Activated CD8-positive, alpha-beta memory T cell treated with anti-CD3 and anti-CD28 coated beads for 36 hours (primary cell): ENCODE measurements at regions not wholly inside any gene's neighbourhood (a gene's known extent, or its start where the extent isn't known, plus 50 kb on each side); places are given as distances from the start of the nearest gene placed in this dataset.

Experiments
- CTCF ChIA-PET: fragments of 350-600 bp; sonication (Branson Sonifier 250); formaldehyde crosslinking; loops from one replicate; lab custom pipeline; 2021; ENCODE audit warnings: antibody characterized with exemption; lab: Charles Lee
- POLR2A ChIA-PET: fragments of 350-600 bp; sonication (Branson Sonifier 250); formaldehyde crosslinking; loops from one replicate; lab custom pipeline; 2021; ENCODE audit warnings: antibody characterized with exemption; lab: Charles Lee

DNA sequence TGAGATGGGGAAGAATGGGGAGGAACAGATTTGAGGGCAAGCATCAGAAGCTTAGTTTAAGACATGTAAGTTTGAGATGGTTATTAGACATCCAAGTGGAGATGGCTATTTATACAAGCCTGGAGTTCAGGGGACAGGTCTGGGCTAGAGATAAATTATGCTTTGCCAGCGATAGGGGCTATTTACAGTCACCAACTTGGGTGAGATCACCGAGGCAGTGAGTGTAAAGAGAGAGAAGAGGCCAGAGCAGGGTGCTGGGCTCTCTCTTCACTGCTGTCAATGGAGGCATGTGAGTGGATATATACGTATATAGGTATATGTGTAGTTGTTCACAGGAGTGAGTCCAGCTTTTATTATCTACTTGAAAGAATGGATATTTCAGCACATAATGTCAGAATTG lies 81.0 kb downstream of the QPCT start:
- POLR2A ChIA-PET, result no interaction called here
- CTCF ChIA-PET, result no interaction called here

DNA sequence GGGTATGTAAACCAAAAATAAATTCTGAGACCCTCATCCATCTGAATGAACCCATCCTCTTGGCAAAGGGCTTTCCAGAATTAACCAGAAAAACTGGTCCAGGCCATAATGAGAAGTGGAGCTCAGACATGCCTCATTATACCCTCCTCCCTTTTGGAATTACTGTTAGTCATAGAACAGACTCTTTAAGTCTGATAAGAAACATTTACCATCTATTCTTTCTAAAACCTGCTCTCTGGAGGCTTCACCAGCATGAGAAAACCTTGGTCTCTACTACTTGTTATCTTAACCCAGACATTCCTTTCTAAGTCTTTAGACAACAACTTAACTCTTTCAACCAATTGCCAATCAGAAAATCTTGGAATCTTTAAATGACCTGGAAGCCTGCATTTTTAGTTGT lies 82.8 kb downstream of the QPCT start:
- ChIA-PET CTCF (interaction anchor here (1.1 kb wide), 1 partner anchor 405 kb away, joined by 3 read pairs; no protein-coding TSS in a partner anchor), POLR2A (no interaction called here)

DNA sequence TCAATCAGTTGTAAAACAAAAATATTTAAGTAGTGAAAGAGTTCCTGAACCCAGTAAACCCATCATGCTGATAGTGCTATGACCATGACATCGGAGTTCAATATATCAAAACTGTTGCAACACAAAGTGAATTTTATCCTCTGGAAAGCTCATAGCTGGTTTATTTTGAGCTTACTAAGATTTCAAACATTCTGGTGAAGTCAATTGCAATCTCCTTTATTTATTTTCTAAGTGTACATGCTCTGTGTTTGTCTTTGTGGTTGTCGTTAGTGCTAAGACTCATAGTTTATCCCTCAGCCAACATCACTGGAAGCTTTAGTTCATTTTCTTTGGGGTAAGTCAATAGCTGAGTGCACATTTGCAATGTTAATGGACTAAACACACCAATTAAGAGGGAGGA lies 91.9 kb downstream of the QPCT start:
- POLR2A ChIA-PET, result no interaction called here
- CTCF ChIA-PET, result no interaction called here

DNA sequence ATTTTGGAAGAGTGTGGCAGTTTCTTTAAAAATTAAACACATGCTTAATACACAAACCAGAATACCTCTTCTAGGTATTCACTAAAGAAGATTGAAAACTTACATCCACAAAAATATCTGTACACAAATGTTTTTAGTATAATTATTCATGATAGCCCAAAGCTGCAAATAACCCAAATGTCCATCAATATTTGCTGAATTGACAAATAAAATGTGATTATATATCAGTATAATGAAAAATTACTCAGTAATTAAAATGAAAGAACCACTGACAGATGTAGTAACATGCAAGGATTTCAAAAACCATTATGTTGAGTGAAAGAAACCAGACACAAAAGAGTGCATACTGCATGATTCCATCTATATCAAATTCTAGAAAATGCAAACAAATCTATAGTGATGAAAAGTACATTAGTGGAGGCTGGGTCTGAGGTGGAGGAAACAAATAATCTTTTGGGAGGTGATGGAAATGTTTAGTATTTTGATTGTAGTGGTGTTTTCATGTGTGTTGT lies 94.8 kb downstream of the QPCT start:
- ChIA-PET CTCF (no interaction called here), POLR2A (no interaction called here)

DNA sequence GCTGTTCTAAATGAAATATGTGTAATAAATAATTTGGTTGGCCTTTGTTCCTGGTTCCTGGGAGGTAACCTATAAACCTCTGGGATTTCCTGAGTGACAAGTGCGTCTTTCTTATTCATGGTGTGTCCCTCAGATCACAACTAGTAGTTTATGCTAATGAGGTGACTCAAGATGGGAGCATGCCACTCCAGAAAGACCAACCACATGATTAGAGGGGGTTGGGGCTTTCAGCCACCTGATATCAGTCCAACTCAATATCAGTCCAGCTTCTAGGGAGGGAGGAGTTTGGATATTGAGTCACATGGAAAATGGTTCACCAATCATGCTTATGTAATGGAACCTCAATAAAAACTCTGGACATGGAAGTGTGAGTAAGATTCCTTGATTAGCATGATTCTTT lies 96.6 kb downstream of the QPCT start:
- CTCF ChIA-PET, result no interaction called here
- POLR2A ChIA-PET, result no interaction called here

DNA sequence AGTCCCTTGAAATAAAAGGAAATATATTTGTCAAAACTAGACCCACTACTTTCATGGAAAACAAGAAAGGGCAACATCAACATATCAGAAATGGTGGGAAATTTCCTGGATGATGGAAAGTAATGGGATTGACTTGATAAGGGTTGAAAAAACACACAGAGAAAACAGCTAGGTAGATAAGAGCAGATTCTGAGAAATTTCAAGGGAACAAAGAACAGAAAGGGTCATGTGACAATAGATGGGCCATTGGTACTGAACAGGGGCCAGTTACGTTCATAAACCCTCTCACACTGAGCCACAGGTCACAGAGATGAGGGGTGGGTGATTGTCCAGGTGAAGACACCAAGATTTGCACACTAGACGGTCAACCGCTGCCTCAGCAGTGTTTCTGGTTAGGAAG lies 98.7 kb downstream of the QPCT start:
- ChIA-PET CTCF (no interaction called here), POLR2A (no interaction called here)

DNA sequence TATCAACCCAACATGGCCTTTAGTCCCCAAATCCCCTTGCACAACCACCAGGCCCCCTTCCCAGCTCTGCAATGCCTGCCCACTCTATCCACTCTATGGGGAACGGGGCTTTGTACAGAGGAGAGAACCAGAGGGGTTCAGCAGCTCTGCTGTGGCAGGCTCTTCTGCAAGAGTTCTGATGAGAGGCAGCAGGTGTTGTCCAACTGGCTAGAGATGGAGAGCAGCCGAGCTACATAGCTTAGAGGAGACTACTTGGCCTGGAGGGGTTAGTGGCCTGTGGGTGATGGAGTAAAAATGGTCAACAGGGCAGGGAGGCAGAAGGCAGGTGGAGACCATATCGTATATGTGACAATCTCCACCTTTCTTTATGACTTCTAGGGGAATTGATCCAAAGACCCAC lies 103.0 kb downstream of the QPCT start:
- CTCF ChIA-PET, result interaction anchor here (0.5 kb wide), 1 partner anchor 1271 kb away, joined by 3 read pairs; no protein-coding TSS in a partner anchor

DNA sequence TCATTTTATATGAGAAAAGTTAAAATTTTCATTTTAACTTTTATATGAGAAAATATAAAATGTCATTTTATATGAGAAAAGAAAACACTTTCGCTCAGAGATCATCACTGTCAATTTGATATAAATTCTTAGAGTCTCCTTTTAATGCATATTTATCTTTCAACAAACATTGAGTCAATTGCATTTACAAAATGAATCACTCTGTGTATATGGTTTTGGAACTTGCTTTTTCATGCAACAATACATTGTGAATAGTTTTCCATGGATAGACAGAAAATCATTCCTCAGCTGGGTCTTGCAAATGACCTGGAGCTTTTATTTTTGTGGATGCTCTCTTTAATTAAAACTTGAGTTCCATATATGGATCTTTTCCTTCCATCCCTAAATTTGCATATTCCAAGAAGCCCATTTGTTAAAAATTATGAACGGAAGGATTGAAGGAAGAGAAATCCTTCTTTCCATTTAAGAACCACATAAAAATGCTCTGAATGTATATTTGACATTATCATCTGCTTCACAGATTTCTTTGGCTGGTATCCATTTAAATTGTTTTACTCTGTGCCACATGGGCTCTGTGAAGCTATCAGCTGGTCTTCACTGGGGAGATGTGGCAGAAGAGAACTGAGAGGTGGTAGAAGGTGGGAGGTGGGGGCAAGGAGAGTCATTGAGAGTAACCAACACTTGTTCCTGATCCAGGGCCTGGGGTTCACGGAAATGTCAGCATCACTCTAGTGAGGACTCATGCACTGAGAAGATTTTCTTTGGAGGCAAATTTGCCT lies 104.1 kb downstream of the QPCT start:
- ChIA-PET CTCF (no interaction called here), POLR2A (no interaction called here)

More for the DNA sequence above, 103.0 kb downstream of the QPCT start:
- POLR2A ChIA-PET, result no interaction called here

DNA sequence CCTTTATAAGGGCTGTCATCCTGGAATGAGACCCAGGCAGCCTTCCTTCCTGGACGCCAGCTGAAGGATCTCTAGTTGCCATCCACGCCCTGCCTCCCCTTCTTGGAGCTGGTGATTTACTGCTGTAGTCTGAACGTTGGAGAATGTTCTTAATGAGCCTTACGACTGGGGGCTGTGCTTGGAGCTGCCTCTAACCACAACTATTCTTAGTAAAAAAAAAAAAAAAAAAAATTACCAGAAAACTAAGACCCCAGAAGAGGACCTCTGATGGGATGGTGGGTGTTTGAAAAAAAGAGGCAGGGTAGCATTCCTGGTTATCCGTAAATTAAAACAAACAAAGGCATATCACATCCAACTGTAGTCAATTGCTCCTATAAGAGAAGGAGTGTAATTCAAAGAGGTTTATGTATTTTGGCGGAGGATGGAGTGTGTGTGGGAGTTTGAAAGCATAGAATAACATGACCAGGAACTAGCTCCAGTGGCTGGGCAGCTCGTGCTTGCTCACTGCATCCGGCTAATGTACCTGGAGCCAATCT lies 105.4 kb downstream of the QPCT start:
- CTCF ChIA-PET, result no interaction called here
- POLR2A ChIA-PET, result no interaction called here

DNA sequence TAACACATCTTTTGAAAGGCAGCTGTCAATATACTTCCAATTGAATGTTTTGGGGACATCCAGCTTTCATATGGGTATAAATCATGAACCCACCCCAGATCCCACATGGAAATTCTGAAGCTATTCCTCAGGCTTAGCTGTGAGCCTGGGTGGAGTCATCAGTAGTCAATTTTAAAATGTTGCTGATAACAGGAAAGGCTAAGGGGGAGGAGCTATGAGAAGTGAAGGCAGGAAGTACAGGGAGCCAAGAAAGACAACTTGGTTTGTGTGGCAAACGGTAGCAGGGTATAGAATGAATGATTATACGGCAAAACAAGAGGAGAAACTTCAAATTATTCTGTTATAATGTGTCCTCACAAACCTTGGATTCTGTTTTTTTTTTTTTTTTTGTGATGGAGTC lies 108.6 kb downstream of the QPCT start:
- POLR2A ChIA-PET, result no interaction called here
- CTCF ChIA-PET, result interaction anchor here (0.7 kb wide), 1 partner anchor 37 kb away, joined by 3 read pairs; no protein-coding TSS in a partner anchor

DNA sequence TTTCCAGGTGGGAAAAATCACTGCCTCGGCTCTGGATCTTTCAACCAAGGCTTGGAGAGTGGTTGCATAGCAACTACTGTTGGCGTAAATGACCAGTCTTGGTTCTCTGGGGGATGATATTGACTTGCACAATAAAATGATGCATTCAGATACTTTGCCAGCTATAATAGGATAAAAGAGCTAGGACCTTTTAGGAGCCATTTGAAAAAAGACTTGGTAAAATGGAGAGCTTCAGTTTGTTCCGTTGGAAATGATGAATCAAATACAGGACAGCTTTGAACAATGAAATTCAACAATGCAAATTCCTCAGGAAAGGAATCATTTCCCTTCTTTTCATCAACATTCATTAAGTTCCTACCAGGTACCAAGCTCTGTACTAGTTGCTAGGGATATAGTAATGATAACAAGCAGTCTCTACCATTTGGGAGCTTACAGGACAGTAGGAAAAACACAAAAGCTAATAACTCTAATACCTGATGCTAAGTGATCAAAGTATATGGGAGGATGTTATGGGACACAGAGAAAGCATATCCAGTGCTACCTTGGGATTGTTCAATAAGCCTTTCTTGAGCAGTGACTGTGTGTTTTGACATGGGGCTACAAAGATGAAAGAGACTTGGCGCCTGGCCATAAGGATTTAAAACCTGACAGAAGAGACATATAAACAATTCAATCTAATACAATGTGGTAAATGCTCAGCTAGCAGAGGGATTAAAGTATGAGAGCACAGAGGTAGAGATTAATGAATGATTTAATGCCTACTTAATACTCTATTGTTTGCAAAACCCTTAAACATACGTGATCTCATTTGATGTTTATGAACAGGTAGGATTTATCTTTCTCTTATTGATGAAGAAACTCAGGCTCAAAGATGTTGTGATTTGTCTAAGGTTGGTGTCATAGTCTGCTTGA lies 110.7 kb downstream of the QPCT start:
- ChIA-PET POLR2A (no interaction called here), CTCF (no interaction called here)

DNA sequence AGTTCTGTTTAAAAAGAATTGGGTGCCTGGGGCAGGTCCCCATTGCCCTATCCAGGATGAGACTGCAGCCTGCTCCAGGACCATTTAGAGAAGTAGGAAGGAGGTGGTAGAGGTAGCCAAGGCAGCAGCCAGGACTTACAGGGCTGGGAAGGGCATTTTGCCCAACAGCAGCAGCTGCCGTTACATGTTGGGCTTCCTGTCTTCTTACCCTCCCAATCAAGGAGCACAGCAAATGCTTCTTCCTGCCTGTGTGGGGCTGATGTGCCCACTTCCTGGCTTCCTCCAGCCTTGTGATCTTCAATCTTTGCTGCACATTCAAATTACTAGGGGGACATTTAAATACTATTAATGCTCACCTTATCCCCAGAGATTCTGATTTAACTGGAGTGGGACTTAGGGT lies 112.0 kb downstream of the QPCT start:
- POLR2A ChIA-PET, result no interaction called here
- CTCF ChIA-PET, result interaction anchor here (0.6 kb wide), 1 partner anchor 21 kb away, joined by 5 read pairs; no protein-coding TSS in a partner anchor

DNA sequence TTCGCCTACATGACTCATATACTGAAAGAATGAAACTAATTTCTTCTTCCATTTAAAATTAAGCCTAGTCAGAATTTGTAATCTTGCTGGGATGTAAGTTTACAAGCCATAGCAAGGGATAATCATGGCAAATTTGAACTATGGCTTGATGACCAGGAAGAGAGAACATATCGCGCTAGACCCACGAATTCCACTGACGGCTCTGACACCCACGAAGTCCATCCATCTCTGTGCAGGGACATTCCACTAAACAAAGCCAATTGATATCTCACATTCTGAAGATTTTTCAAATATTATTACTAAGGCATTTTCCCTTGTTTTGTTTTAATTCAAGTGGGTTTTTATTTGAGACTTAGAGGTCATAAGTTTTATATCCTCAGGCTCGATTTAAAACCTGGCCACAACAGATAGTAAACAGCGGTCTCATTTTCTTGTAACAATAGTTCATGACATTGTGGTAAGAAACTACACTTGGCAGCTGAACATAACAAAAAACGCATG lies 113.0 kb downstream of the QPCT start:
- POLR2A ChIA-PET, result no interaction called here
- CTCF ChIA-PET, result no interaction called here

DNA sequence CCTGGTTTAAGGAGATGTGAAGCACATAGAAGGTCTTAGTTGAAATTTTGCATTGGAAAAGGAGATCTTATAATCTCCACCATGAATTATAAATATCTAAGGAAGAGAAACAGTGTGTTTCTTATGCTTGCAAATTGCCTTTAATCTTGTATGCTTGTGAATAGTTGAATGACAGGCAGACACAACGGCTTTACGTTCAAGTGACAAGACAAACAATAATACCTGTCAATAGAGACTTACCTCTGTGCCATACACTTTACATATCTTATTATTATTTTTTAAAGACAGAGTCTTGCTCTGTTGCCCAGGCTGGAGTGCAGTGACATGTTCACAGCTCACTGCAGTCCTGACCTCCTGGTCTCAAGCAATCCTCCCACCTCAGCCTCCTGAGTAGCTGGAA lies 113.7 kb downstream of the QPCT start:
- CTCF ChIA-PET, result no interaction called here
- POLR2A ChIA-PET, result no interaction called here

DNA sequence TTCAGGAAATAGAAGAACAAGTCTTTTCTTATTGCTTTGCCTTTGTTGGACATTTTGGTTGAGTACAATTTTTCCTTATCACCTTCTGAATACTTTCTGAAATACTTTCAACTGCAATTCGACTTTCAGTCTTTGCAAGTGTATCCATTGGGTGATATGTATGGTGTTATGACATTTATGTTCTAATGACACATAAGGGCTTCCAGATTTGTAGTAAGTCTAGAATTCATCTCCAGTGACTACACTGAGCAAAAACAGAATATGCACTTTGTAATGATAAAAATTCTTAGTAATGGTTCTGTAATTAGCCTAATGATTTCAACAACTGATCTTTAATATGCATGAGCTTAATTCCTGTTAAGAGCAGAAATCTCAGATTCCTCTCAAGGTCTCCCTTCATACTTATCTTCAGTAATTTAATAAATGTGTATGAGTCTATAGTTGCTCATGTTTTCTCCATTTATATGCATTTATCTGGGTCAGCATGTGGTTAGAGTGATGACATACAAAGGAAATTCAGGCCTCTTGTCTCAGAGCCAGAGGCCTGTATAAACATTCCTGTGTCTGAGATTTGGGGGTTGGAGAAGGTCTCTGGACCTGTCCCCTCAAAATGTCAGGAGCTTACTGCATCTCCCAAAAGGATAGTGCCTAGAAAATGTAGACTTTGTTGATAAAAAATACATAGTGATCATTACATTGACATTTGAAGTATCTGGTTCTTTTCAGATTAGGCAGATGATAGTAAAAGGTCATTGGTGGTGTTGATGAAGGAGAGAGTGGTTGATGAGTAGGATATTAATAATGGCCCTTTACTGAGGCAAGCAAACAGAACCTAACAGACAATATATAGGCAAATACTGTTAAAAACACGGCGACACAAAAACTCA lies 114.9 kb downstream of the QPCT start:
- ChIA-PET POLR2A (no interaction called here), CTCF (interaction anchor here (0.7 kb wide), 1 partner anchor 226 kb away, joined by 3 read pairs; no protein-coding TSS in a partner anchor)

DNA sequence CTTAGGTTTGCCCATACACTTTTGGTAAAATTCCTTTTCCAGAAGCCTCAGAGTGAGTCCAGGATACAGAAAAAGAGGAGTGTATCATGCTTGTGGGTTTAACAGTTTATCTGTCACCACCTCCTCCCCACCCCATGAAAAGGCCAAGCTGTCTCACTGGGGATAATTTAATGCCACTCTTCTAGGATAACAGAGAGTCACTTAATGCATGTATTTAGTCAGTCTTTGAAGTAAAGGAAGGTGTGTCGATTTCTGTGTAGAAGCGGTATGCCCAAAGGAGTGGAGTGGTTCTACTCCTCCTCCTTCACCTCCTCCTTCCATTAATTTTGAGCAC lies 116.4 kb downstream of the QPCT start:
- CTCF ChIA-PET, result interaction anchor here (0.6 kb wide), 1 partner anchor 27 kb away, joined by 3 read pairs; no protein-coding TSS in a partner anchor

DNA sequence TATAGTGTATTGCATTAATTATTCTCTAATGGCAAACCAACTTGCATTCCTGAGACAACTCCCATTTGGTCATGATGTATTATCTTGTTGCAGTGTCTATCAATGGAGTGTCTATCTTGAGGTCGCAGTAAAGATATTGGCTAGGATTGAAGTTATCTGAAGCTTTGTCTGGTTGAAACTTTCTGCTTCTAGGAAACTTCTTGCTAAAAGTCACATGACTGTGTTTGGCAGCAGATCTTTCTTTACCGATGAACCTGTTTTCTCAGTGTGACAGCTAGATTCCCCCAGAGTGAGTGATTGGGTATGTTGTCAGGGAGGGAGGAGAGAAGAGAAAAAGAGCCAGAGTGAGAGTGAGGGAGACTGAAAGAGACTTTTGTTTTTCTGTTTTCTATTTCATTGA lies 119.6 kb downstream of the QPCT start:
- CTCF ChIA-PET, result no interaction called here

More for the DNA sequence above, 116.4 kb downstream of the QPCT start:
- POLR2A ChIA-PET, result no interaction called here

DNA sequence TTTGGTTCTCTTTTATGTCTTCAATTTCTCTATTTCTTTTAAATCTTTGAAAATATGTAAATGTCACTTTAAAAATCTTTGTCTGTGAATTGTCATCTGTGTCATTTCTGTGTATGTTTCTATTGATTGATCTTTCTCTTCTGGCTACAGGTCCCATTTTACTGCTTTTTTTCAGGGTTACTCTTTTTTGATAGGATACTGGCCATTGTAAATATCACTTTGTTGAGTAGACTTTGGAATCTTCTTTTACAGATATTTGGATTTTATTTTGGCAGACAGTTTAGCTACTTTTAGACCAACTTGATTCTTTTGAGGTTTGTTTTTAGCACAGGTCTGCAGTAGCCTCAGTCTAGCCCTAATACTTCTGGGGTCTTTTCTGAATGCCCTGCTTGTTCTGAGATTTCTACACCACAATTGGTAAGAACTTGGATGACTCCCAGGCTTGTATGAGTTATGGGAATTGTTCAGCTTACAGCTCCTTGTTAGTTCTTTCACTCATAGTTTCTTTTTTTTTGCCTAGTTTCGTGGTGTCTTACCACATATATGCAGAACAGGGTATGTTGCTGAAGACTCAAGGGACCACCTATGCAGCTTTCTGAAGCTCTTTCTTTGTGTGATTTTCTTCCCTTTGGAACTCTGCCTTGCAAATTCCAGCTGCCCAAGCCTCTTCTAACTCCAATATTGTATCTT lies 122.2 kb downstream of the QPCT start:
- POLR2A ChIA-PET, result no interaction called here
- CTCF ChIA-PET, result no interaction called here

More for the DNA sequence above, 119.6 kb downstream of the QPCT start:
- POLR2A ChIA-PET, result no interaction called here
